Gastrocnemius medialis (tissue), 4 donors: ENCODE measurements at regions not wholly inside any gene's neighbourhood (a gene's known extent, or its start where the extent isn't known, plus 50 kb on each side); places are given as distances from the start of the nearest gene placed in this dataset.

Source experiments
- CTCF ChIP-seq, 5 experiments: fragments of 450-650 bp in 3 of 5; fragments of 200-600 bp in 2 of 5; sonication (generic) in 2 of 5; IDR thresholded peaks in 4 of 5; conservative IDR thresholded peaks in 1 of 5; 1 replicate in 4 of 5; 2 replicates in 1 of 5; pipeline ENCODE4 v1.5.1; 2016 to 2019; ENCODE audit warnings: antibody characterized with exemption in 5 of 5, mild to moderate bottlenecking in 3 of 5, moderate library complexity in 3 of 5
- POLR2A ChIP-seq, 2 donors: fragments of 450-650 bp; IDR thresholded peaks; one replicate each; pipeline ENCODE4 v1.6.1; 2017; ENCODE audit warnings: antibody characterized with exemption in 2 of 2, mild to moderate bottlenecking in 2 of 2, moderate library complexity in 2 of 2

GRCh38 chr3:30222441-30222840 lies 384.0 kb upstream of the TGFBR2 start:
- TF ChIP-seq CTCF (IDR thresholded peaks at IDR 0.05 in 4 of 5, conservative IDR thresholded peaks at IDR 0.05 in 1 of 5) (no peak), POLR2A (IDR thresholded peaks at IDR 0.05) (no peak)
